Keratinocyte (primary cell): ENCODE measurements at regions not wholly inside any gene's neighbourhood (a gene's known extent, or its start where the extent isn't known, plus 50 kb on each side); places are given as distances from the start of the nearest gene placed in this dataset.

Source experiments
- CTCF ChIP-seq, 3 experiments: IDR thresholded peaks in 1 of 3; conservative IDR thresholded peaks in 1 of 3; optimal IDR thresholded peaks in 1 of 3; 2 replicates in 2 of 3; 3 replicates in 1 of 3; pipeline versions ENCODE3 to v1.5.1; 2011; ENCODE audit warnings: low read length in 3 of 3, mild to moderate bottlenecking in 3 of 3, moderate library complexity in 2 of 3, control low read depth in 1 of 3, inconsistent platforms in 1 of 3; ENCODE audit not compliant: insufficient read depth in 2 of 3; ENCODE audit errors: extremely low read depth in 1 of 3
- EZH2 ChIP-seq: IDR thresholded peaks from one replicate; pipeline ENCODE4 v1.6.1; 2012; ENCODE audit warnings: inconsistent platforms, mild to moderate bottlenecking, low read length, moderate library complexity

GRCh38 chr9:129505270-129505902 is 115.5 kb downstream of the C9orf50 start:
- no peak for TF ChIP-seq CTCF (optimal IDR thresholded peaks at IDR 0.05 in 1 of 3, IDR thresholded peaks at IDR 0.05 in 1 of 3, conservative IDR thresholded peaks at IDR 0.05 in 1 of 3; ENCODE audit: extremely low read depth in 1 of 3, insufficient read depth in 2 of 3, low read length in 3 of 3)
- TF ChIP-seq EZH2: no peak
